ENCODE measurements at regions not wholly inside any gene's neighbourhood (a gene's known extent, or its start where the extent isn't known, plus 50 kb on each side); places are given as distances from the start of the nearest gene placed in this dataset.

GRCh38 chr11:21783954-21784353 lies 408.9 kb upstream of the ANO5 start:
- no peak for TF ChIP-seq CTCF (tag by site-specific recombination; IDR thresholded peaks at IDR 0.05)
- TF ChIP-seq REST (tag by site-specific recombination; IDR thresholded peaks at IDR 0.05): no peak
- TF ChIP-seq ZNF302 (tag by site-specific recombination; IDR thresholded peaks at IDR 0.05; ENCODE audit: low read depth): no peak
- TF ChIP-seq ZNF701 (tag by site-specific recombination; IDR thresholded peaks at IDR 0.05): no peak
- TF ChIP-seq ZNF449 (tag by site-specific recombination; IDR thresholded peaks at IDR 0.05): no peak
- TF ChIP-seq ZBTB17 (tag by site-specific recombination; IDR thresholded peaks at IDR 0.05): no peak
- TF ChIP-seq ZBTB49 (tag by site-specific recombination; IDR thresholded peaks at IDR 0.05; ENCODE audit: low read depth): no peak
- no peak for TF ChIP-seq ZBTB7A (tag by site-specific recombination; IDR thresholded peaks at IDR 0.05; ENCODE audit: low read depth)
- TF ChIP-seq HOXC10 (CRISPR knock-in tag; IDR thresholded peaks at IDR 0.05): no peak
- no peak for TF ChIP-seq ZNF621 (tag by site-specific recombination; IDR thresholded peaks at IDR 0.05)
- TF ChIP-seq ZSCAN23 (tag by site-specific recombination; IDR thresholded peaks at IDR 0.05): no peak

All from HEK293 (cell line).